IPS-18c (cell line): ENCODE measurements at regions not wholly inside any gene's neighbourhood (a gene's known extent, or its start where the extent isn't known, plus 50 kb on each side); places are given as distances from the start of the nearest gene placed in this dataset.

Experiments used
- H3K4me3 ChIP-seq: 2 replicates; pipeline ENCODE4 v1.7.0; 2013; ENCODE audit warnings: low read depth, mild to moderate bottlenecking, low read length, moderate library complexity; ENCODE audit not compliant: insufficient read depth
- H3K9me3 ChIP-seq: one replicate; pipeline ENCODE4 v1.6.1; 2013; ENCODE audit warnings: mild to moderate bottlenecking, low read length, moderate library complexity; ENCODE audit not compliant: control insufficient read depth, insufficient read depth

DNA sequence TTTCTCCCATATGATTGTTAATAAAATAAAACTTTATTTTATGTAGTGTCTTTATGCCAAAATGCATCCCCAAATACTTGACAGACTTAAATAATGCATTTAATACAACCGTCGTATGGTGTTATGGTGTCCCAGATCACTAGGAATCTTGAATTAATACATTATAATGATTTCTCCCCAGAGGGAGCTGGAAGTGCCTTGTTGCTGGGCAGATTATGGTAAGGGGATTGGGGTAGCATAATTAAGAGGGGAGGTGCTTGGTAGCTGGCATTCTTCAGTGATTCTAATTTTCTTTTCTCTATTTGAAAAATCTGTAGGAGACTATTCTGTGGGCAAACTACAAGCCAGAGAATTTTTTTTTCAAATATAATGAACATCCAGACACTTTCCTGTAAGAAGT is 1043.7 kb downstream of the ADGRL2 start:
- H3K9me3 ChIP-seq = no peaks in the 10 kb centered on the region
- H3K4me3 ChIP-seq = no peak overlapping the region

DNA sequence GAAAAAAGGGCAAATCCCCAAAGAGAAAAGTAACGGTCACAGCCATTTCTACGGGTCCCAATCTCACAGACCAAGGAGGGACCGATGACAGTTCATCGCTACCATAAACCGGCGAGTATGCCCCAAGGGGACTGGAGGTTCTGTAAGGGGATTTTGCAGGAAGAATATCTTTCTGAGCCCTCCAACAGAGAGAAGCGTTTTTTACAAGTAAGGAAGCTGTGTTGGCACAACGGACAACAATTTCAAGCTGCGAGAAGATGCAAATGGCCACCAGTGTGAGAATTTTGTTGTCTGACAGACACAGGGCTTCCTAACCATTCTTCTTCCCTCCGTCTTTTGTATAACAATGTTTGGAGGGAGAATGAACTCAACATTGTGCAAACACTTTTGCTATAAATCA is 1043.1 kb downstream of the ADGRL2 start:
- Histone ChIP-seq H3K9me3 (no peaks in the 10 kb centered on the region), H3K4me3 (no peak overlapping the region)

DNA sequence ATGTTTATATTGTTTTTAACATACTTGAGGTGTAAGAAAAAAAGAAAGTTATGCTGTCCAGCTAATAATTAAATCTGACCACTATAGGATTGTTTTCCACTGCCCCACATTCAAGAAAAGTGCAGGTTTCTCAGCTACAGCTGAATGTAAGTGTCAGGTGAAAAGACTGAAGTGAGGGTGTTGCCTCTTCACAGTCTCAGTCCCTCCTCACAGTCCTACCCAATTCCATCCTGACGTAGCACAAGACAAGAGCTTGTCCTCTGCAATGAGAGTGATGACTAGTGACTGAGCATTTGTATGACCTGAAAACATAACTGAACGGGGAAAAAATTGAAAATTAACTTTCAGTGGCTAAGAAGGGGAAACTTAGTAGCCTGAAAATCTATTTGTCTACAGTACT is 1039.5 kb downstream of the ADGRL2 start:
- Histone ChIP-seq H3K9me3 (no peaks in the 10 kb centered on the region), H3K4me3 (no peak overlapping the region)

DNA sequence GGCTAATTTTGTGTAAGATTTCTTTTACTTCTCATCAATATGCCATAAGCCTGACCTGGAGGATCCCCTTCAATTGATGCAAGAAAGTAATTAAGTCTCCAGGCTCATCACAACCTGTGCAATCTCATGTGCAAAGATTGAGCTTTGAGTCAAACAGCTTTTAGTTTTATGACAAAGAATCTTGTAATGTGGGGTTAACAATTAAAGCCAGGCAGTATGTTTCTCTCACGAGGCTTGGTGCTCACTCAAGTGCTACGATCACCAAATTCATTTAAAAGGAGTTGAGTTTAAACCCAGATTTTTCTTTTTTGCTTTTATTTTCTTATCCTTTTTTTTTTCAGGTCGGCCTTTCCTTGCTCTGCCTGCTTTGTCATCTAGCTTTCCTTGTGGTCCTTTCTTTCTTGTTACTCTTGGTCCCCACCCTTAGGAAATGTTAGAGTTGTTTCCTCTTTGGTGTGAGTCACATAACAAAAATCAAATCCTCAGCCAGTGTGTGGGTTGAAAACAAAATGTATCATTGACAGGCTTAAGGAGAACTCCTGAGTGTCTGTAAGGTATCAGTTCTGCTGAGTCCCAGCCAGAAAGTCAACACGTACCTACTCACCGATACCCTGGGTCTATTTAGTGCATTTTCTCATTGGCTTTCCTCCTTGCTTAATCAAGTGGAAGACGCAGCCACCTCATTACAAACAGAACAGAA is 1037.2 kb downstream of the ADGRL2 start:
- Histone ChIP-seq H3K4me3 (no peak overlapping the region), H3K9me3 (no peaks in the 10 kb centered on the region)

DNA sequence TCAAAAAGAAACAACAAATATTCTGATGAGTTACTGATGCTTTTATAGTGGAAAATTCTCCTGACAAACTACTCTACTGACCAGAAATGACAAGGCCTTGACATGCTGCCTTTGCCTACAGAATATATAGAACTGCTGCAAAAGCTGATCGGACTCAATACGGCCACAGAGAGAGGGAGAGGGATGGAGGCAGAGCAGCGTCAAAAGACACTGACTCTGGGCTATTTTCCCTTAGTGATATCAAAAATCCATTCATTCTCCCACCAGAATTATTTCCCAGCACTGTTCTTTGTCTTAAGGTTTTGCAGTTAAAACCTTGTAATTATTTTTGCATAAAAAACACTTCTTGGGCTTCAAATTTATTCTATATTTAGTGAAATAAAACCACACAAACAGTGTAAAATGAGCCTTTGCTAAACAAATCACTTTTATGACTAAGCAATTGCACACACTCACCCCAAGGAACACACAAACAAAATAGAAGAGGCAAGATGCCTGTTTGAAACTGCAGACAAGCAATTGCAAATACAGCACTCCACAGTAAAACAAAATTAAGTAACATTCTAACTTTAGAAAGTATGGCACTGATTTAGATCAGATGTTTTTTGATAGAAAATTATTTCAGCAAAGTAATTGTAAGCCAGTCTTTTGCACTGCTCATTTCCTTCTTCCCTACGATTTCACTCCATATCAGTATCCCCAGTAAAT is 1036.4 kb downstream of the ADGRL2 start:
- Histone ChIP-seq H3K9me3 (no peaks in the 10 kb centered on the region), H3K4me3 (no peak overlapping the region)

DNA sequence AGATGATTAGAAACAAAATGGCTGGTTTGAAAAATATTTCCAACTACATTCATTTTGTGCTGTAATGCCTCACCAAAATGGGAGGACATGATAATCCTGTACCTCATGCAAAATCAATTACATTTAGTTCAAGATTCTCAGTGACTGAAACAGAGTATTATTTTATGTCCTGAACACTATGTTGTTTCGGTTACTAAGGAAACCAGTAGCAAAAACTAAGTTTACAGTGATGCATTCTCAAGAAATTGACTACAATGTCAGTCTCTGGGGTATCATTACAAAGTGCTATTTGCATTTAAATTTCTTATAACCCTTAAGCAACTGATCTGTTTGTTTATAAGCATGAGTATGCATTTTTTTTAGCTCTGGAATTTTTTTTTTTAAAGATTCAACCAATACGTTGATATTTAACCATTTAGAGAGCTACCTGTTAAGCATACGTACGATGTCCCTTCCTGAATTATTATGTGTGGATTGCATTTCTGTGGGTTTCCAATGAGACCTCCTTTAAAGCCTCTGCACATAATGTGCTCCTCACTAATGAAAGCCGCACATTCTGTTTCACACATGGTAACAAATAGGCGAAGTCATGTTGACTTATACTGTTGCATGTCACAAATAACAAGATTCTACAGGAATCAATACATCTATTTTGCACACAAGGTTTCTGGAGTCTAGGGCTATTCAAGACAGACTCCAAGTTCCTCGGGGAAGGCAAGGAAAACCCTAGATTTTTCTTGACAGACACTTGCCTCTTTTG is 1035.7 kb downstream of the ADGRL2 start:
- Histone ChIP-seq H3K9me3 (no peaks in the 10 kb centered on the region), H3K4me3 (no peak overlapping the region)

DNA sequence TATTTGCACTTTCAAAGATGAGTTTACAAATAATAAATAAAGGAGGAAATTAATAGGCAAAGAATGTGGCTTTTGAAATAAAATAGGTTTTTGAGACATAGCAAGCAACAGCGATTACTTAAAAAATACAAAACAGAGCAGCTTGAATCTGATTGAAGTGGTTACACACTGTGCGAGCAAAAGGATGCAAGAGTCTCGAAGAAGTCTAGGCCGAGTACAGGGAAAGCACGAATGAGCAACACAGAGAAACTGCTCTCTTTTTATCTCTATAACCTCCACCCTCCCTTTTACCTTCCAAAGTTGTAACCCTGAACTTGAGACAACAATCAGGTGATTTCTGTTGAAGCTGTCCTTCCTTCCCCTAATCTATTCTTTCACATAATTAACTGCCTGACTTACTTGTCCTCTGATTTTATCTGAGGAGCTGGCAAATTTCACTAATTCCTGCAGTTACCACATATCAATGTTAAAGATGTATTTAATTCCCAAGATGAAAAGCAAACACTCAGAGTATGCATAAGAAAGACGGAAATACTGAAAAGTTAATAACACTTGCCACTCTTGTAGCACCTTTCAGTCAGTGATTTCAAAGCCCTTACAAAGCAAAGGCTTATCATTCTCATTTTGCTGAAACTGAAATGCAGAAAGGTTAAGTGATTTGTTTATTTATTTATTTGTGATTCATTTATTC is 1030.1 kb downstream of the ADGRL2 start:
- Histone ChIP-seq H3K9me3 (no peaks in the 10 kb centered on the region), H3K4me3 (no peak overlapping the region)

DNA sequence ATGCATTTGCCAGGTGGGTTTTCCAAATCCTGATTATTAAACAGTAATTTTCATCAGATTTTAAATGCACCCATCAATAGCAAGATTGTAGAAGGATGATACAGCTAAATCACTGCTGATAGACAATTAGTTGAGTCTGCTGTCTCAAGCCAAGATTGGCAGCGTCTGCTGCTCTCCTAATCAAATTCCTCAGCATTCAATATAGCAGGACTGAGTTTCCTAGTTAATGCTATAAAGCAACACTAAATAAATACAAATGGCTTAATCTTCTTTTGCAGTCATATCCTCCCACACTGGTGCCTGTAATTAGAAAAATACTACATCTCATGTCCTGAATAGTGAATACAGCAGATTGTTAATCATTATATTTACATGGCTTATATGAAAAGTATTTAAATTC is 1028.8 kb downstream of the ADGRL2 start:
- no peak overlapping the region for H3K4me3 ChIP-seq

DNA sequence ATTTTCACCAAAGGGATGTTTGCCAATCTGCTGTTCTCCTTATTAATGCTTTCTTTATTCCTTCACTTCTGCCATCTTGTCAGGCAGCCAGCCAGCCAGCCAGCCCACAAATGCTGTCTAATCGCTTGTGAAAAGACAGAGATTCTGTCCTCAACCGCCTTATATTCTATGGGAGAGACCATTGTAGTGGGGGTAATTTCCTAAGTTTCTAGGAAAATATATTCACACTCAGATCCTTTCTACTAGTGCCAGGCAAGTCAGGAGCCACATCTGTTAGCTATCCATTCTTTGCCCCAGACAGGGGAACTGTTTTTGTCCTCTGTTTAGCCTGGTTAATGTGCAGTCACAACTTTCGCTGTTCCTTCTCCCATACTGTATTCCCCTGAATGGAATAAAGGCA is 1023.1 kb downstream of the ADGRL2 start:
- Histone ChIP-seq H3K9me3 (no peaks in the 10 kb centered on the region), H3K4me3 (no peak overlapping the region)

More for the DNA sequence above, 1028.8 kb downstream of the ADGRL2 start:
- H3K9me3 ChIP-seq = no peaks in the 10 kb centered on the region

DNA sequence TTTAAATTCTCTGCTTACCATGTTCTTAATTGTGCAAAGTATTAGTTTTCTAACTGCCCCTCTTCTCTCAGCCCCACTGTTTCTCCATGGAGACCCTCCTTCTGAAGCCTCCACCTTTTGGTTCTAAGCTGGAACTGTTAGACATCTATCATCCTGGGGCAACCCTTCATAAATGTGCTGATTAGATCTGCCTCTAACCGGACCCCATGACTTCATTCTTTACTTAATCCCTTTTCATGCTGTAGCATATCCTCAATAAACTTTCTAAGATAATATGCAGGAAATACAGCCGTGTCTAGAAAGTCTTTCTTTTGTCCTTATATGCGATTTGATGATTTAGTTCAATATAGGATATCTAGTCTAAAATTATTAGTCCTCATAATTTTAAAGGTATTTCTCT is 1020.1 kb downstream of the ADGRL2 start:
- Histone ChIP-seq H3K4me3 (no peak overlapping the region), H3K9me3 (no peaks in the 10 kb centered on the region)

DNA sequence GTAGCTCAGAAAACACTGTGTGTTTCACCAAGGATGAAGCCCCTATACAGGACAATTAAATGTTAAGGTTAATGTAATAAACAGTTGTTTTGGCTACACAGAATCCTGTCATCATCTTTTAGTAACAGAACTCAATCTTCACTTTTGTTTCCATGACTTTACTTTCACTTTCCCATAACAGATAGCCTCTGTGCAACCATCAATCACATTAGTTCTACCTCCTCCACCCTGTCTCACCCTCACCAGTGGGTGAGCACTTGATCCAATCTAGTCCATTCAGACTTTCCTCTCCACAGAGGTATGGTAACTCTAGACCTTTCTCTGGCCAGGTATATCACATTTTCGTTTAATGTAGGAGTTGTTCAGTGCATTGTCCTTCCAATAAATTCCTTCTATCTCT is 1018.5 kb downstream of the ADGRL2 start:
- Histone ChIP-seq H3K4me3 (no peak overlapping the region), H3K9me3 (no peaks in the 10 kb centered on the region)

DNA sequence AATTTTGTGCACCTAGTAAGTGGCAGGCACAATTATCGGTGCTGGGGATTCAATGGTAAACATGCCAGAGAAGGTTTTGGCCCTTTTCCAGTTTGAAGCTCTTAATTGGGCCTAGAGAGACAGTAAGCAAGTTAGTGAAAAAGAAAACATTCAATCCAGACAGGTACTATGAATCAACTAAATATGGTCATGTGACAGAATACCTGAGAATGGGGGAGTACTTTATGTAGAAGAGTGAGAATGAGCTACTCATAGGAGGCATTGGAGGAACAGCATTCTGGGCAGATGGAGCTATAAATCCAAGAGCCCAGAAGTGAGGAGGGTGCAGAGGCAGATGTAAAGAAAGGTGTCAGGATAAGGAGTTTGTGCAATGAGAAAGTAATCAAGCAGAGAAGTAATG is 1017.9 kb downstream of the ADGRL2 start:
- no peaks in the 10 kb centered on the region for H3K9me3 ChIP-seq
- H3K4me3 ChIP-seq = no peak overlapping the region

DNA sequence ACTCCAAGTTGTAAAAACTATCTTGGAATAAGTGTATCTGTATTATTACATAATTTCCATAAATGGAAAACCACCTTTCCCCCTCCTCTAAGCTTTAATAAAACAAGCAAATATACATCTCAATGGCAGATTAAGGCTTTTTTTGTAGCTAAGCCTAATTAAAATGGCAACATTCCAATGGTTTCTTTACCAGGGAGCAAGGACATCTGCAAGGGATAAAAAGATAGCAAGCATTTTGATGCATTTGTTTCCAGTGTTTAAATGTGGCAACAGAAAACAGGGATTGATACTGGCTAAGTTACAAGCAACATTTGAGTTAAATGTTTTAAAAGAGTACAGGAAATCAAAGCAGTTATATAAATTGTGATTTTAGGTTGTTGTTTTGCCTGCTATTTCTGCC is 1012.7 kb downstream of the ADGRL2 start:
- H3K9me3 ChIP-seq = no peaks in the 10 kb centered on the region
- no peak overlapping the region for H3K4me3 ChIP-seq

DNA sequence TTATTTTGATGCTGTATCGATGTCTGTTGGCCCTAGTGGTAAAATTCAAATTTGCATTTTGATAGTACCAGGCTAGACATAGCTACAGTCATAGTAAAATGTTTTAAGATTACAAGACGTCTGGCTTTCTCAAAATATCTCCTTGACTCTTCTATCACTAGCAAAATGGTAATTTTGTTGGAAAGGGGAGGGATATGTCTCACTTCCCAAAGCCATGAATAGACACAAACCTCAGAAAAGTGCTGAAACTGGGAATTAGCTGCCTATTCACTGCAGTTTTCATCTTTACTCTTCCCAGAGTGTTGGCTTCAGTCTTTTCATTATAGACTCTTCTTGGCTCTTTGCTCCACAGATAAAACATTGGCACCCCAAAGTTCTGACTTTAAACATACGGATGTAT is 1009.9 kb downstream of the ADGRL2 start:
- no peak overlapping the region for H3K4me3 ChIP-seq
- H3K9me3 ChIP-seq = no peaks in the 10 kb centered on the region

DNA sequence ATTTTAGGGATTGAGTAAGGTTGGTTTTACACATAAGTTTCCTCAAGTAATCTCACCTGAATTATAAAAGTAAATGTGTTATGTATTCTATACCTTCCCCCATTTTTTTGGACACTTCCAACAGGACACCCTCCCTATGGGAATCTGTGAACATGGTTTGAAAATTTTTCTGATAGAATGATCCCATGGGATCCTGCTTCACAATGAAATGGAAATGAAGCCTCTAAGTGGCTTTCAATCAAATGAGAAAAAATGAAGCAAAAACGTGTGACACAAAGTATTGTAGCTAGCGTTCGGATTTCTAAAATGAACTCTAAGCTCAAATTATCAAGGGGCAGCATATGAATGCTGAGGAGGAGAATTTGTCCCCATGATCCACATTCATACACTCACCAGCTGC is 1006.8 kb downstream of the ADGRL2 start:
- peaks cover 2% of the 10 kb centered on the region for H3K9me3 ChIP-seq

DNA sequence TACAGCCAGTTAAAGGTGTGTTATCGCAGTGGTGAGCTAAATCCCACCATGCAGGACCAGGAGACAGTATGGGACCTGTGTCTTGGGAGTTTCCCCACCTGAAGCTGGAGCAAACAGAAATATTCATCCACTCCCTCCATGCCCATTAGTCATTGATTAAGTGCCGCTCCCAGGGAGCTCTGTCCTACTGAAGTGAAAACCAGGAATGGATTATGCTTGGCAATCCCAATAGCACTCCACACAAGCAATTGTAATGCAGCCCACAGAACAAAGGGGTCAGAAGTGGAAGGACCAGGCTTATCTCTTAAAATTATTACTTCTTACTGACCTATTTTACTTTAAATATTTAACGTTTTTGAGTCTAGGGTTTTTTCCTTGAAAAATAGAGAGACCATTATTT is 1005.4 kb downstream of the ADGRL2 start:
- H3K9me3 ChIP-seq = peaks cover 2% of the 10 kb centered on the region
- H3K4me3 ChIP-seq = no peak overlapping the region

More for the DNA sequence above, 1006.8 kb downstream of the ADGRL2 start:
- H3K4me3 ChIP-seq = no peak overlapping the region

DNA sequence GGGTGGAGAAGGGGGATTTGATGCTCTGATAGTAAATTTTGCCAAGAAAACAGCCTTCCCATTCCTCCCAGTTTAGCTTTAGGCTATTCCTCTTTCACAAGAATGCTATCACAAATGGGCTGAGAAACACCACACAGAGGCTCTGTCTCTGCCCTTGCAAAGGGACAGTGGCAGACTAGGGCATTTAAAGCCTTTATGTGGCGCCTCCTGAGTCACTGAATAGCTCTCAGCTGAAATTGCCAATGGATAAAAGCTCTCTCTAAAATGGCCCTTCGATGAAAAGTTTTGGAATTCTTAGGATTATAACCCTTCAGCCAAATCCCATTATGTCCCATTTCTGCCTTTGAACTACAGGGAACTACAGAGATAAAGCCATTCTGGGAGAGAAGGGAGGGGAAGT is 1000.4 kb downstream of the ADGRL2 start:
- Histone ChIP-seq H3K9me3 (peaks cover 2% of the 10 kb centered on the region), H3K4me3 (no peak overlapping the region)

DNA sequence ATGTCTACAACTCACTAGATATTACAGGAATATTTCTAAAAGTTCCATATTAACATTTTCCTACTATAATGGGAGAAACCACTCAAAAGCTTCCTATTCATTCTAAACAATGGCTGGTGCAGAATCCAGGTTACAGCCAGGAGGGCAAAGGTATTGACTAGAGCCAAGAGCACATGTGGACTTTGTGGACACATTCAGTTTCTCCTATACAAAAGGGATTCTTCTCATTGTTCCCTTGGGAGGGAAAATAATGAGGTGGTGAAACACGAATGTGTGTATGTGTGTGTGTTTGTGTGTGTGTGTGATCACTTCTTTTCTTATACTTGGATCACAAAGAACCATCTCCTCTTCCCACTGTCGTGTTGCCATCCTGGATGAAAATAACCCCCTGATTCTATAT is 1000.0 kb downstream of the ADGRL2 start:
- Histone ChIP-seq H3K9me3 (peaks cover 2% of the 10 kb centered on the region), H3K4me3 (no peak overlapping the region)
